ENCODE measurements at regions not wholly inside any gene's neighbourhood (a gene's known extent, or its start where the extent isn't known, plus 50 kb on each side); places are given as distances from the start of the nearest gene placed in this dataset.
"Not testable (repeated sequence)": the region's sequence is repeated elsewhere in the genome, so short reads cannot be mapped to it uniquely, and the experiment has no call there.

GRCh38 chr5:179409806-179410205 lies 64.5 kb upstream of the ADAMTS2 start:
- DNase-seq (ENCODE audit: low spot score) = no peak

- DNase-seq (ENCODE audit: low spot score) = no peak
These were observed 63.4 kb upstream of the ADAMTS2 start for GRCh38 chr5:179408611-179409010.

GRCh38 chr5:179407191-179408175 lies 62.2 kb upstream of the ADAMTS2 start:
- DNase-seq (ENCODE audit: low spot score) = no peak

GRCh38 chr5:179406031-179406961 lies 61.0 kb upstream of the ADAMTS2 start:
- no peak for DNase-seq (ENCODE audit: low spot score)

GRCh38 chr5:179405426-179406030 lies 60.3 kb upstream of the ADAMTS2 start:
- DNase-seq (ENCODE audit: low spot score) = no peak

- DNase-seq (ENCODE audit: low spot score) = no peak
These were observed 59.8 kb upstream of the ADAMTS2 start for GRCh38 chr5:179405054-179405416.

GRCh38 chr5:179404321-179405053 lies 59.2 kb upstream of the ADAMTS2 start:
- no peak for DNase-seq (ENCODE audit: low spot score)

GRCh38 chr5:179403426-179404147 lies 58.3 kb upstream of the ADAMTS2 start:
- DNase-seq (ENCODE audit: low spot score) = no peak

- DNase-seq (ENCODE audit: low spot score) = not testable (repeated sequence)
These were observed 55.2 kb upstream of the ADAMTS2 start for GRCh38 chr5:179400435-179400834.

- DNase-seq (ENCODE audit: low spot score) = no peak
These were observed 54.8 kb upstream of the ADAMTS2 start for GRCh38 chr5:179400020-179400419.

- DNase-seq (ENCODE audit: low spot score) = not testable (repeated sequence)
These were observed 54.1 kb upstream of the ADAMTS2 start for GRCh38 chr5:179399327-179399726.

GRCh38 chr5:179397516-179397915 lies 52.3 kb upstream of the ADAMTS2 start:
- DNase-seq (ENCODE audit: low spot score) = no peak
